Right lobe of liver (tissue), 4 donors: ENCODE measurements at regions not wholly inside any gene's neighbourhood (a gene's known extent, or its start where the extent isn't known, plus 50 kb on each side); places are given as distances from the start of the nearest gene placed in this dataset.

Experiments
- POLR2A ChIP-seq: fragments of 450-650 bp; IDR thresholded peaks from one replicate; pipeline ENCODE4 v1.6.1; 2017; ENCODE audit warnings: antibody characterized with exemption, mild to moderate bottlenecking
- TF ChIP-seq, protein P1 (sequence below), 4 donors: fragments of 200-600 bp in 3 of 4; fragments of 450-650 bp in 1 of 4; IDR thresholded peaks; one replicate each; pipeline versions ENCODE4 v1.5.1 to v1.8.0; 2016 to 2022; ENCODE audit warnings: antibody characterized with exemption in 4 of 4, mild to moderate bottlenecking in 2 of 4
- donor health status: DM: no; HTN: no; CAD: no.
- donor health status: DM: no; HTN: no; CAD: no.
- donor health status: DM: no; HTN: yes; CAD: no.

DNA sequence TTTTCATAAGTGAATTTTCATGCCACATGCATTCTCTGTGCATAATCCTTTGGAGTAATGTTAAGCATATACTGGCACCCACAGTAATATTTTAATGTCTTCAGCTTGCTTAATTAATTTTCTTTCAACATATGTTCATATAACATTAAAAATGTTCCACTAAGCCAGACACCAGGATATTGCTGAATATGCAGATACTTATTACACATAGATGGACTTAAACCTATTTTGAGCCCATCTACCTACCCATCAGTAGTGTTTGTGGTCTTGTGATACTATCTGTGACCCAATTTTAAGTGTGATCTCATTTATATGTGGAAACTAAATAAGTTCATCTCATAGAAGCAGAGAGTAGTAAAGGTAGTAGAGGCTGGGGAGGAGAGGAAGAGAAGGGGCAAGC, 379.5 kb upstream of the JAG1 start:
- TF ChIP-seq, protein P1, sequence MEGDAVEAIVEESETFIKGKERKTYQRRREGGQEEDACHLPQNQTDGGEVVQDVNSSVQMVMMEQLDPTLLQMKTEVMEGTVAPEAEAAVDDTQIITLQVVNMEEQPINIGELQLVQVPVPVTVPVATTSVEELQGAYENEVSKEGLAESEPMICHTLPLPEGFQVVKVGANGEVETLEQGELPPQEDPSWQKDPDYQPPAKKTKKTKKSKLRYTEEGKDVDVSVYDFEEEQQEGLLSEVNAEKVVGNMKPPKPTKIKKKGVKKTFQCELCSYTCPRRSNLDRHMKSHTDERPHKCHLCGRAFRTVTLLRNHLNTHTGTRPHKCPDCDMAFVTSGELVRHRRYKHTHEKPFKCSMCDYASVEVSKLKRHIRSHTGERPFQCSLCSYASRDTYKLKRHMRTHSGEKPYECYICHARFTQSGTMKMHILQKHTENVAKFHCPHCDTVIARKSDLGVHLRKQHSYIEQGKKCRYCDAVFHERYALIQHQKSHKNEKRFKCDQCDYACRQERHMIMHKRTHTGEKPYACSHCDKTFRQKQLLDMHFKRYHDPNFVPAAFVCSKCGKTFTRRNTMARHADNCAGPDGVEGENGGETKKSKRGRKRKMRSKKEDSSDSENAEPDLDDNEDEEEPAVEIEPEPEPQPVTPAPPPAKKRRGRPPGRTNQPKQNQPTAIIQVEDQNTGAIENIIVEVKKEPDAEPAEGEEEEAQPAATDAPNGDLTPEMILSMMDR (IDR thresholded peaks at IDR 0.05), result no peak
- no peak for TF ChIP-seq POLR2A
